Natural killer cell (primary cell): ENCODE measurements at regions not wholly inside any gene's neighbourhood (a gene's known extent, or its start where the extent isn't known, plus 50 kb on each side); places are given as distances from the start of the nearest gene placed in this dataset.

ENCODE experiments used
- ATAC-seq, 3 donors: fragments of 150-1000 bp in 2 of 3; fragments of 200-7000 bp in 1 of 3; cut with Tn5 transposase; 1 replicate in 1 of 3; 2 replicates in 2 of 3; pipeline ENCODE4 v1.10.0; 2021; ENCODE audit warnings: mild to moderate bottlenecking in 2 of 3, moderate library complexity in 2 of 3
- DNase-seq, 2 donors: peaks; one replicate each; pipeline versions ENCODE4 v3.0.0 to v3.0.0-alpha.2; 2013 to 2021; ENCODE audit warnings: mixed read lengths in 1 of 2
- H3K27ac ChIP-seq: one replicate; pipeline ENCODE4 v1.5.1; 2013; ENCODE audit warnings: mild to moderate bottlenecking, low read length
- H3K27me3 ChIP-seq: one replicate; pipeline ENCODE4 v1.6.1; 2013; ENCODE audit warnings: low read length; ENCODE audit not compliant: control insufficient read depth, insufficient read depth
- H3K36me3 ChIP-seq: one replicate; pipeline ENCODE4 v1.6.1; 2013; ENCODE audit warnings: low read length; ENCODE audit not compliant: control insufficient read depth, insufficient read depth
- H3K4me1 ChIP-seq: one replicate; pipeline ENCODE4 v1.6.1; 2013; ENCODE audit warnings: low read length; ENCODE audit not compliant: control insufficient read depth, insufficient read depth
- H3K4me3 ChIP-seq: one replicate; pipeline ENCODE4 v1.5.1; 2013; ENCODE audit warnings: low read length
- H3K9me3 ChIP-seq: one replicate; pipeline ENCODE4 v1.6.1; 2013; ENCODE audit warnings: low read length; ENCODE audit not compliant: control insufficient read depth, insufficient read depth
- H3K27ac Mint-ChIP-seq, 2 donors: one replicate each; pipeline ENCODE4 v1.8.0; 2022; ENCODE audit warnings: mild to moderate bottlenecking in 2 of 2, mixed read lengths in 2 of 2, moderate library complexity in 1 of 2
- H3K27me3 Mint-ChIP-seq, 2 donors: one replicate each; pipeline ENCODE4 v1.8.0; 2022; ENCODE audit warnings: low read depth in 2 of 2, mixed read lengths in 2 of 2
- H3K36me3 Mint-ChIP-seq: one replicate; pipeline ENCODE4 v1.8.0; 2022; ENCODE audit warnings: mixed read lengths
- H3K4me1 Mint-ChIP-seq, 2 donors: one replicate each; pipeline ENCODE4 v1.8.0; 2022; ENCODE audit warnings: mixed read lengths in 2 of 2
- H3K4me3 Mint-ChIP-seq: one replicate; pipeline ENCODE4 v1.8.0; 2022; ENCODE audit warnings: mild to moderate bottlenecking, moderate library complexity, mixed read lengths
- H3K9me3 Mint-ChIP-seq, 2 donors: one replicate each; pipeline ENCODE4 v1.8.0; 2022; ENCODE audit warnings: mixed read lengths in 2 of 2
- WGBS: methylation state at CpG from one replicate; pipeline ENCODE4 v1.1.7; 2013; ENCODE audit warnings: missing lambda C conversion rate; ENCODE audit not compliant: insufficient coverage; 5-methylcytosine and 5-hydroxymethylcytosine counted together
- intact Hi-C: fragments of 100-400 bp; cut with micrococcal nuclease; formaldehyde crosslinking; loops from one replicate; pipeline ENCODE4 v1.14.2; 2022
- TF ChIP-seq, protein P1 (sequence below): fragments of 200-600 bp; IDR thresholded peaks from one replicate; pipeline ENCODE4 v1.8.0; 2022; ENCODE audit warnings: antibody characterized with exemption

DNA sequence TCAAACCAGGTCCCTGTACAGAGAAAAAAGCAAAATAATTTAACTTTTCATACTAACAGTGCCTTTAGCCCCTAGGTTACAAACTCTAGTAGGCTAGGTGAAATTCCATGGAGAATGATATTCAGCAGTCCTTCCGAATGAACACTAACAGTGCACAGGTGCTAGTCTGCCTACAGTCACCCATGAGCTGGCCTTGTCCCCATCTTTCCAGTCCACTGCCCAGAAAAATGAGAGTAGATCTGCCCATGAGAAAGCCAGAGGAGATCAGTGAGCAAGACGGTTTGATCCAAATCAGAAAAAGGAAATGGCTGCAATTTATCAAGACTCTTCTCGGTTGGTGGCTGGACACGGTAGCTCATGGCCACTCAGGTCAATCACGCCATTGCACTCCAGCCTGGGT lies 524.9 kb downstream of the FGF9 start:
- Mint-ChIP-seq H3K27me3 (peaks cover 0 to 4% of the 10 kb centered on the region in 2 donors), H3K36me3 (no peaks in the 10 kb centered on the region), H3K4me1 (no peaks in the 10 kb centered on the region), H3K9me3 (no peaks in the 10 kb centered on the region), H3K27ac (no peak overlapping the region), H3K4me3 (no peak overlapping the region)
- Histone ChIP-seq H3K4me3 (no peak overlapping the region), H3K4me1 (no peaks in the 10 kb centered on the region), H3K27ac (no peak overlapping the region), H3K36me3 (no peaks in the 10 kb centered on the region), H3K27me3 (no peaks in the 10 kb centered on the region), H3K9me3 (no peaks in the 10 kb centered on the region)
- intact Hi-C loops: no loop called here
- ATAC-seq (no peak), DNase-seq (no peak)
- TF ChIP-seq, protein P1, sequence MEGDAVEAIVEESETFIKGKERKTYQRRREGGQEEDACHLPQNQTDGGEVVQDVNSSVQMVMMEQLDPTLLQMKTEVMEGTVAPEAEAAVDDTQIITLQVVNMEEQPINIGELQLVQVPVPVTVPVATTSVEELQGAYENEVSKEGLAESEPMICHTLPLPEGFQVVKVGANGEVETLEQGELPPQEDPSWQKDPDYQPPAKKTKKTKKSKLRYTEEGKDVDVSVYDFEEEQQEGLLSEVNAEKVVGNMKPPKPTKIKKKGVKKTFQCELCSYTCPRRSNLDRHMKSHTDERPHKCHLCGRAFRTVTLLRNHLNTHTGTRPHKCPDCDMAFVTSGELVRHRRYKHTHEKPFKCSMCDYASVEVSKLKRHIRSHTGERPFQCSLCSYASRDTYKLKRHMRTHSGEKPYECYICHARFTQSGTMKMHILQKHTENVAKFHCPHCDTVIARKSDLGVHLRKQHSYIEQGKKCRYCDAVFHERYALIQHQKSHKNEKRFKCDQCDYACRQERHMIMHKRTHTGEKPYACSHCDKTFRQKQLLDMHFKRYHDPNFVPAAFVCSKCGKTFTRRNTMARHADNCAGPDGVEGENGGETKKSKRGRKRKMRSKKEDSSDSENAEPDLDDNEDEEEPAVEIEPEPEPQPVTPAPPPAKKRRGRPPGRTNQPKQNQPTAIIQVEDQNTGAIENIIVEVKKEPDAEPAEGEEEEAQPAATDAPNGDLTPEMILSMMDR: no peak
- 87% methylated on average over 4 of the region's 5 CpGs for WGBS

DNA sequence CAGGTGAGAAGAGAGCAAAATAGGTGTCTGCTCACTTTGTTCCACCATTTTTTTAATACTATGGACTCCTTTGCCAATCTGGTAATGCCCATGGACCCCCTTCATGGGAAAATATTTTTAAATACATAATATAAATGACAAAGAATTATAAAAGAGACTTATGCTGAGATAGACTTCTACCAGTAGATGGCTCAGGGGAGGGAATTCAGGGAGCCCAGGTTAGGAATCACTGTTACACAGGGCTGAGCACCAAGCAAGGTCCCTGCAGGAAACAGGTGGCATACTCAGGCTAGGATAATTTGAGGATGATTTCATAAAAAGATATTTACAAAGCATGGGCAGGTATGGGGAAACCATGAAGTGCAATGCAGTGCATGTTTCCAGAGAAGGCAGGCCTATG lies 525.9 kb downstream of the FGF9 start:
- ATAC-seq (no peak), DNase-seq (no peak)
- Mint-ChIP-seq H3K27me3 (peaks cover 0 to 4% of the 10 kb centered on the region in 2 donors), H3K9me3 (no peaks in the 10 kb centered on the region), H3K4me1 (no peaks in the 10 kb centered on the region), H3K27ac (no peak overlapping the region), H3K36me3 (no peaks in the 10 kb centered on the region), H3K4me3 (no peak overlapping the region)
- Histone ChIP-seq H3K27ac (no peak overlapping the region), H3K27me3 (no peaks in the 10 kb centered on the region), H3K4me1 (no peaks in the 10 kb centered on the region), H3K36me3 (no peaks in the 10 kb centered on the region), H3K4me3 (no peak overlapping the region), H3K9me3 (no peaks in the 10 kb centered on the region)
- intact Hi-C loops: no loop called here
- TF ChIP-seq, protein P1: no peak

DNA sequence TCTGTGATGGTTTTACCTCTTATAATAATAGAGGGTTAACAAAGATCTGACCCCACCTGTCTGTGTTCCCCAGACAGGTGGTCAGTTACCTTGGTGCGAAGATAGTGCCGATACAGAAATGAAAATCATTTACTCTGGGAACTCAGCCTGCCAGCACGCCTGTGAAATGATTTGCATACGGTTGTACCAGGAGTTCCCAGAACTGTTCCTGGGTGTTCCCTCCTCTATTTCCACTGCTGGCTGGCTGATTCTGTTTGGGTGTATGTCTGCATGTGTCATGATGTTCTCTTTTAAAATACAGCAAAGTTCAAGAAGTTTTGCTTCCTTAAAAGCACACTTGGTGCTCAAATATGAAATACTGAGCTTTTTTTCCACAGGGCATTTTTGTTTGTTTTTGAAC lies 527.1 kb downstream of the FGF9 start:
- Mint-ChIP-seq H3K36me3 (no peaks in the 10 kb centered on the region), H3K4me1 (no peaks in the 10 kb centered on the region)
- intact Hi-C loops: no loop called here

DNA sequence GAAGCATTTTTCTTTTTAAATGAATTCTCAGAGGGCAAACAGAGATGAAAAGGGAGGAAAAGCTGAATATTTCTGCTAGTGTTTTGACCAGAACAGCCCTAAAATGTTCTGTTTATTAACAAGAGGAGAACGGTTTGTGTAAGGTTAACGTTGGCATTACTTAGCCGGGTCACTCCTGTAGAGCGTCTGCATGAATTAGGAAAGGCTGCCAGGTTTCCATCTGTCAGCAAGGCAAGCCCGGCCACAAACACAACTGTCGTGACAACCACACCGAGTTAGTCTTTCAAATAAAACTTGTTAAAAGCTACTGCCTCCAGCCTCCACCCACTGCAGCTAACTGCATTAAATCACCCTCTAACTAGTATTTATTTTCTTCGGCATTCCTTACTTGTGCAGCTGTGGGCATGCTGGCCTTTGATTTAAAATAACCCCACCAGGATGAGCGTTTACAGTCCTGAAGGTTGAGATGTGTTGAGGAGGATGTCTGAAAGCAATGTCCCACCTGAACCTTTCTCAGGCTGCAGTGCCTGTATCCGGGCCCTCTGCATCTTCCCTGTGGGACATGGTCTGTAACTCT lies 527.9 kb downstream of the FGF9 start:
- H3K4me3 Mint-ChIP-seq: no peak overlapping the region
- DNase-seq: no peak
- no peaks in the 10 kb centered on the region for H3K4me1 Mint-ChIP-seq
- 85% methylated on average over 10 of the region's 10 CpGs for WGBS
- Histone ChIP-seq H3K27ac (no peak overlapping the region), H3K27me3 (no peaks in the 10 kb centered on the region), H3K9me3 (no peaks in the 10 kb centered on the region), H3K4me1 (no peaks in the 10 kb centered on the region), H3K36me3 (no peaks in the 10 kb centered on the region), H3K4me3 (no peak overlapping the region)
- intact Hi-C loops: no loop called here
- TF ChIP-seq, protein P1: no peak
- H3K9me3 Mint-ChIP-seq: no peaks in the 10 kb centered on the region
- ATAC-seq: no peak
- H3K27ac Mint-ChIP-seq: no peak overlapping the region
- H3K27me3 Mint-ChIP-seq: peaks cover 0 to 2% of the 10 kb centered on the region in 2 donors
- H3K36me3 Mint-ChIP-seq: no peaks in the 10 kb centered on the region

More for the DNA sequence above, 527.1 kb downstream of the FGF9 start:
- no peak overlapping the region for H3K27ac ChIP-seq
- no peaks in the 10 kb centered on the region for H3K27me3 ChIP-seq
- no peaks in the 10 kb centered on the region for H3K9me3 ChIP-seq
- H3K27ac Mint-ChIP-seq: no peak overlapping the region
- 86% methylated on average over 4 of the region's 4 CpGs for WGBS
- no peaks in the 10 kb centered on the region for H3K9me3 Mint-ChIP-seq
- H3K36me3 ChIP-seq: no peaks in the 10 kb centered on the region
- DNase-seq (no peak), ATAC-seq (no peak)
- no peak overlapping the region for H3K4me3 ChIP-seq
- TF ChIP-seq, protein P1: no peak
- no peak overlapping the region for H3K4me3 Mint-ChIP-seq
- peaks cover 0 to 2% of the 10 kb centered on the region in 2 donors for H3K27me3 Mint-ChIP-seq
- no peaks in the 10 kb centered on the region for H3K4me1 ChIP-seq
